ENCODE measurements at regions not wholly inside any gene's neighbourhood (a gene's known extent, or its start where the extent isn't known, plus 50 kb on each side); places are given as distances from the start of the nearest gene placed in this dataset.
"Not testable (repeated sequence)": the region's sequence is repeated elsewhere in the genome, so short reads cannot be mapped to it uniquely, and the experiment has no call there.

DNA sequence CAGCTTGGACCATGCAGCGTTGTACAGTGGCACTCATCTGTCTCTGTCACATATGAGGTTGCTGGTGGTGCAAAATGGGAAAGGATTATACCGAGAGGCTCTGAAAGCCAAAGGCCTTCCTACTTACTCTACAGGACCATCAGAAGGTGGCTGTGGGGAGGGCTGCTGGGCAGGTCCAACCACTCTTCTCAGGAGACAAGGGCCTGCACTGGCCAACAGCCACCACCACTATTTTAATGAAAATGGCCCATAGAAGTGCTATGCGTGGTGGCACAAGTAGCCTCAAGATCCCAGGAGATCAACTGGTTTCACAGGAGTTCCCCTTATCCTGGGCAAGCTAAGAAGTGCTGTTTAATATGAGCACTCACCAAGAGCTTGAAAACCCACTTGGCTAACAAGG is 52.3 kb downstream of the MRPL57 start:
- DNase-seq (ENCODE audit: low spot score), result no peak

DNA sequence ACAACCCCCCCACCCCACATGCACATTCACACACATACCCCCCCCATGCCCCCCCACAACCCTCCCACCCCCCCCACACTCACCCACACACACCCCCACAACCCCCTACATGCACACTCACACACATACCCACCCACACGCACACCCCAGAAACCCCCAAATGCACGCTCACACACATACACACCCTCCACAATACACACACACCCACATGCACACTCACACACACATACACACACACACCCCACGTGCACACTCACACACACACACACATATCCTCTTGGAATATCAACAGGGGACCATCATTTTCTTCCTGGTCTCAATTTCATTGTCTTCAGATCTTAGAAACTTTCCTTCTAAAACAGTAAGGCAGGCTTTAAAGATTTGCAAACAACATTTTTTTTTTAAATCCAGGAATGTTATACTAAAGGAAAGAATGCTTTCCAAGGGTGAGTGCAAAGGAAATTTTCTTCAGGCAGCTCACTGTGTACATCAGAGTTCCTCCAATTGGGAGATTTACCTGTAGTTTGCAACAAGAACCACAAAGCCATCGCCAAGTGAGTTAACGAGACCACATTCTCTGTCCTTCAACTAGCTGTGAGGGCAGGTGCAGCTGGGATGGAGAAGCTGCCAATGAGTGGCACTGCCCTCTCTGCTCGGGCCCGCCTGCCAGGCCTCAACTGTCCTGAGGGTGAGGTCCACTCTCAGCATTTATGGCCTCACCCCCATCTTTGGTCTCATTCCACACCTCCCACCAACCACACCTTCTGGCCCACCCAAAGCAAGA is 53.0 kb downstream of the MRPL57 start:
- no peak for DNase-seq (ENCODE audit: low spot score)

DNA sequence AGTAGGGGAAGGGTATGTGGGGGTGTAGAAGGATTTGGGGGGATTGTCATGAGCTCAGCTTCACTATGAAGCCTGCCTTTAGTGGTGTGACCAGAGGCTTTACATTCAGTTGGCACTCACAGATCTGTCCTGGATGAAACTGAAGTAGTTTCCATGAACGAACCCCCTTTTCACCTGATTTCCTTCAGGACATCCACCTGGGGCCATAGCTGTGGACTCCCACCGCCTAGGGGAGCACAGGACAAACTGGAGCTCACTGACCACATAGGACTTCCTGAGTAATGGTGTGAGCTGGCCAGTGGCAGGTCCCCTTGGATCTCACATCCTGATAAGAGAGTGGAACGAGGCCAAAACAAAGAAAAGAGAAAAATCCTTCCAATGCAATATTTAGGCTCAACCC is 54.1 kb downstream of the MRPL57 start:
- DNase-seq (ENCODE audit: low spot score), result no peak

DNA sequence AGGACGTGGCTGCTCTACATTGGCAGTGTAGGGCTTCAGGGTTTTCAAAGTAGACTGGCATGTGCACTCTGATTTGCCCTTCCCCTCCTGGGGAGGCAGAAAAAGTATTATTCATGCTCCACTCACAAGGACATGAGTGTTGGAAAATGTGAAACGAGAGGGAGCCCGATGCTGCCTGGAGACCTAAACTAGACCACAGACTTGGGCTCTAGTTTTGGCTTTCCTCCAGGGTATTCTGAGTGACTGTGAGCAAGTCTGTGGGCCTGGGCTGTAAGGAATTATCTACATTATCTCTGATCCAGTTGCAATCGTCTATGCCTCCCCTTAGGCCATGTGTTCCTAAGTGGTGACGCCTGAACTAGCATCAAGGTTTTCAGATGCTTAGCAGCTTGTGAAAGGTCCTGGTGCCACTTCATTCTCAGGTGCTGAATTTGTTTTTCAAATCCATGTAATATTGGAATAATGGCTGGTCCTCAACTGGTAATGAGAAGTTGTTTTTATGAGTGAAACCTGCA is 55.0 kb downstream of the MRPL57 start:
- no peak for DNase-seq (ENCODE audit: low spot score)

DNA sequence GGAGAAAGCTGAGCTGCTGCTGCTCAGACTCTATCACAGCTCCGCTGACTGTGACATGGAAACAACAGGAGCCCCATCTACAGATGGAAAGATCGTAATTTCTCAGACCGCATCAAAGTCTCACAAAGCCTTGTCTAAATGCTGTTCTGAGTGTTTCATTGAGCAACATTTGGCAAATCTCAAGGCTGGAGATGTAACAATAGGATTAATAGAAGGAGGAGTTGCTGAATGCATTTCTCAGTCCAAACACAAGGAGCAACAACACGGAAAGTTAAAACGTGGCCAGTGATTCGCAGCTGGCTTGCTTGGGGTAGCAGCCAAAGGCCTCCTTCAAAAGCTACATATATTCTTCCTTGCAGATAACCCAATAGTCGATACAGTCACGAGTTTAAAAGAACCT is 55.7 kb downstream of the MRPL57 start:
- no peak for DNase-seq (ENCODE audit: low spot score)

DNA sequence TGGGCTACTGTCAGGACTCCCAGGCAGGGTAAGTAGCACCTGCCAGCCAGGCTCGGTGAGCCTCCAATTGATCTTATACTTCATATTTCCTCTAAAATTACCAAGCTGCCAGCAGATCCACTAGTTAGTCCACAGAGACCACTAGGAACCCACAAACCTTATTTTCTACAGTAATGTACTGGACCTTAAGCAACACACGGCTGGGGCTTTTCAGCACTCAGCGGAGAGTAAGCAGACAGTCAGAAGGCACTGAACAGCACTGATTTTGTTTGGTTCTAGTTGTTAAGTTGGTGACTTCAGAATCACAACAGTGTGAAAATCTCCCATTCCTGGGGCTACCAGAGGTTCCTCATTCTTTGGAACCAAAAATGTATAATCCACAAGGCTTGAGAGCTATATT is 56.1 kb downstream of the MRPL57 start:
- DNase-seq (ENCODE audit: low spot score), result no peak

DNA sequence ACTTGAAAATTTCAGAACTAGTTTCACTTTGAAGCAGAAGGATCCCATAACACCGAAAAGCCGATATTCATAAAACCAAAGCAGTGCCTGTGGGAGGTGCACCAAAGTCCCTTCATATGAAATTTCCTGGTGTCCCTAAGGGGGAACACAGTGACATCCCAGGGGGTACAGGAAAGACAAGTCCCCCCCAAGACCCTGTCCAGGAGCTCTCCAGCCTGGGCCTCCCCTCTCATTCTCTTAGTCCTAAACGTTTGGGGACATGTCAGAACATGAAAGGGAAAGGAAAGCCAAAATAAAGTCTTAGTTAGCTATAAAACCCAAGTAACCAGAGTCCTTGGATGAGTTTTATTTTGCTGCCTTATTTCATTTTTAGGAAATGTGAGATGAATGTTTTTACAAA is 56.6 kb downstream of the MRPL57 start:
- DNase-seq (ENCODE audit: low spot score), result no peak

DNA sequence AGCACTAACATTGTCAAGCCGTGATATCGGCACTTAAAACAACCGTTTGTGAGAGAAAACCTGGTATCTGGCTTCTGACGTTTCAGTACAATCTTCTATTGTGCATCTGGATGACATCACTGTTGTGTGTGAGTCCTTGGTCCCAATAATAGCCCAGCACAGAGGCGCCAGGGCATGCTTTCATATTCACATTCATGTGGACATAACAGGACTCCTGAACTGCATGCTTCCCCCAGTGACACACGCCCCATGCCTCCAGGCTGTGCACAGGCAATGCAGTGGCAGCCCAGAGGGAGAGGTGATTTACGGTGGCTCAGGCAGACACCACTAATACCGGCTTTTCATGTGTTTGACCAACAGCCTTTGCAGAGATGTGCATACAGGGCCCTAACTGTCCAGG is 58.1 kb downstream of the MRPL57 start:
- DNase-seq (ENCODE audit: low spot score), result no peak

DNA sequence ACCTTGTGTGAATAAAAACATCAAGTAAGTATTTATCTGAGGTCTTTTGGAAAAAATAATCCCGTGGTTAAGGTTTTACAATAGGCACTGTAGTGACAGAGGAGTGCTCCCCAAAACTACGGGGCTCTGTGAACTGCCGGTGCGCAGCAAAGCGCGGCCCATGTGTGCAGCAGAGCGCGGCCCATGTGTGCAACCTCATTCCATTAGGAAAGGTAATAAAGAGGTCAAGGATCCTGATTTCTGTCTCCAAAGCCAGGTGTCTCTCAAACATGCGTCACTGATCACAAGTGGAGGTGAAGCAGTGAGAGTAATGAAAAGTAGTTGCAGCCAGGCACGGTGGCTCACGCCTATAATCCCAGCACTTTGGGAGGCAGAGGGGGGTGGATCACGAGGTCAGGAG is 58.7 kb downstream of the MRPL57 start:
- no peak for DNase-seq (ENCODE audit: low spot score)

DNA sequence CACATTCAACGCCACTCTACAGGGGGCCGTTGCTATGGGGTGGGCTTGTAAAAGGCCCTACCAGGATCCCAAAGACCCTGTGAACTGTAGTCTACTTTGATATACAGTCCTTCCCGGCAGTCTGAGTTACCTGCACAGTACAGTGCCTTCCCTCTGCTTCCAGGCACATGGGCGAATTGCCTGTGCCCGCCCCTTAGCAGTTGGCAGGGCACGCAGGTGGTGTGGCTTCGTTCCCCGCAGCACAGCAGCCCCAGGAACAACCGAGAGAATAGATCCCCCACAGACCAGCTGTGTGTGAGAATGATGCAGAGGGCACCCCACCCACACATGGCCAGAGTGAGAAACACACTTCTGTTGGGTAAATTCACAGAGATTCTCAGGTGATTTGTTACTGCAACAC is 60.6 kb downstream of the MRPL57 start:
- DNase-seq (ENCODE audit: low spot score), result no peak

DNA sequence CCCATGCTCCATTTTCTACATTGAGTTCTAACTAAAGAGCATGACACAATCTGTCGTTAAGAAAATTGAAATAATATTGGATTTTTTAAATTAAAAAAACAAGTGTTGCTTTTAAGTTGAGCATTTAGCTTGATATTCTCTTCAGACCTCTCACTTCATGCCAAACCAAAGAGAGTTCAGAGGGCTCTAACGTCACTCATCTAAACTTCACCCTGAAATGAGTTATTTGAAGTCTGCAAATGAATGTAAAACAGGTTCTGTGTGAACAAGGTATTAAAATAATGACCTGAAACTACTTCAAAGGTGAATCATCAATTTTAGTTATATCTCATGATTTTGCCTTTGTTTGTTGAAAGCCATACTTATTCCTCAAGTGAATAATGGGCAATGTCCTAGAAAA is 61.8 kb downstream of the MRPL57 start:
- no peak for DNase-seq (ENCODE audit: low spot score)

DNA sequence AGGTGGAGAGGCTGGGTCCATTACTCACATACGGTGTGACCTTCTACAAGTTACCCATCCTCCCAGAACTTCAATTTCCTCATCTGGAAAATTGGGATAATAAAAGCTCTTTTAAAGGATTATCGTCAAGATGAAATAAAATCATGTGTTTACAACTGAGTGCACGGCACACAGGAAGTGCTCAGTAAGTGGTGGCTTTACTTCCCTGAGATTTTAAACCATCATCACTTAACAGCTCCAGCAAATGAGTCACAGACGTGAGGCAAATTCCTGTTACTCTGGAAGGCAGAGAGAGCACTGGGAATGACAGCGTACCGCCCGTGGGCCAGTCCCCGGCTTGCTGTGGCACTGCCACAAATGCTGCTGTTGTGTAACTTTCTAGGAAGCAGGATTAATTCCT is 64.1 kb downstream of the MRPL57 start:
- no peak for DNase-seq (ENCODE audit: low spot score)

DNA sequence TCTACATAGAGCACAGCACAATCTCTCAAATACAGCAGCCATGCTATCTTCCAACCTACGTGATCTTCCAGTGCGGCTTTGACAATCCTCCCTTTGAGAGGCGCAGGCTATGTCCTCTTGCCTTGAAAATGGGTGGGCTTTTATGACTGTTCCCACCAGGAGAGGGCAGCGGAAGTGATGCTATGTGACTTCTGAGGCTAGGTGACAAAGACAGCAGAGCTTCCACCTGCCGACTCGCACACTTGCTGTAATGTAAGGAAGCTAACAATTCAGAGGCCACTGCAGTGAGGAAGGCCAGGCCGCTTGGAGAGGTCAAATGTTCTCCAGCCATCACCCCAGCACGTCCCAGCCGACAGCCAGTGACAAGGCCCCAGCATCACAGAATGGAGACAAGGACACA is 65.8 kb downstream of the MRPL57 start:
- DNase-seq (ENCODE audit: low spot score), result no peak

DNA sequence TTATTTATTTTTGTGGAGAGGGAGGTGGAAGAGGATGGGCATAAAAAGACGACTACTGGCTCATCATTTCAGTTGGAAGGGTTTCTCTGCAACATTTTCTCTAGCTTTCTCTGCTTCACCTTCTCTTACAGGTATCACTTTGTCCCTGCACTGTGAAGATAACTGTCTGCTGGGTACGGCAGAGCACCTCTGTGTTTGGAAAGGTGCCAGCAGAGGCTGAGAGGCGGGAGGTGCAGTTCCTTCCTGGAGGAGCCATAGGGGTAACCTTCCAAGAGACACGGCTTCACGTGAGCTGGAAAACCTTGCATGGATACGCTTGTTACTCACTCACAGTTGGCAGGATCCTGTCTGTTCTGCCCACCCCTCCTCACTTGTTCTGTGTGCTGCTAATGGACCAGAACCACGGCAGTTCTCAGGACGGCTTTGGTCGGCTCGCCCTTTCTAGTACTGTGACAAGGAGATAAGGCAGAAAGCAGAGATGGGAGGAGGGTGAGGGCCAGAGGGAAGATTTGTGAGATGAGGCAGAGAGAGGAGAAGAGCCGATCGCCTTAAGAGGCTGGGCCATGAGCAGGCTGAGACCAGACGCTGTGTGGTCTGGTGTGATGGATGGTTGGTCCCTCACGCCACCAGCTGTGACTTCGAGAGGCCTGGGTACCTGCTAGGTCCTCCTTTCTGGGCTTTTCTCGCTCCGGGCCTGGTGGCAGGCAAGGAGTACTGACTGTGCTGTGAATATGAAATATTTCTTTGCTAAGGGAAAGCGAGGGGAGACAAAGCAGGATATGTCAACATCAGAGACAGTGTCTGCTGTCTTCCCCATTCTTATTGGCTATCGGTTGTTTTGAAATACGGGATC is 66.8 kb downstream of the MRPL57 start:
- DNase-seq (ENCODE audit: low spot score), result no peak

DNA sequence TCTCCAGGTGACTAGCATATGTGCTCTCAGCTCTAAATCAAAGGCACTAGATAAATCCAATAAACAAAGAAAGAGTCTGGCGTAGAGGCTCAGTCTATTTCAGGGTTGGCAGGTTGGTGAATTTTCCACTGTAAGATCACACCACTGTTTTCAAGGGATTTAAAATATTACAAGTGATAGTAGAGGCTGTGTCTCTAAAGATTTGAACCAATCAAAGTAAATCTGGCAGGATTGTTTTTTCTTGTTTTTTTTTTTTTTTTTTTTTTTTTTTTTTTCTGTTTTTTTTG is 67.4 kb downstream of the MRPL57 start:
- DNase-seq (ENCODE audit: low spot score), result not testable (repeated sequence)

DNA sequence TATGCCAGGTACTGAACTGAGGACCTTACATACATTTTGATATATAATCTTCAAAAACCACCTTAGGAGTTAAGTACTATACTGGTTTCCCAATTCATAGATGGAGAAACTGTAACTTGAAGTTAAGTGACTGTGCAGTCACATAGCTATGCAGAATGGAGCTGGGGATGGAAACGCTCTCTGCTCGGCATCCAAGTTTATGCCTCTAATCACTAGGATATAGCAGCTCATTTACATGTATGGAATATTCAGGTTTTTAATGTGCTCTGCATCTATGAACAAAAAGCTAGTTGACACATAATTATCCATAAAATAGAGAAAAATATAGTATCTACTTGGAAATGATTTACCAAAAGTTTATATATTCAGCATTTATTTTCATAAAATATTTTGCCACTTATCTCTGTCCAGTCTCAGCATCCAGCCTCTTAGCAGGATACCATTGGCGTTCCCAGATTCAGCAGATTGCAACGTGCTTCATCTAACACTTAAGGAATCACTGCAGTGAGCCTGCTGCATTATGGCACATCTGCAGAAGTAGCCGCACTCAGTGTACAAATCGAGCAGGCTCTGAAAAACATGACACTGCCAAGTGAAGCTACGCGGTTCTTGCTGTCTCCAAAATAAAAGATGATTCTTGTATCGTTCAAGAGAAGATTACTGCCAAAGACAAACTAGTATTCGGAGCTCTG is 70.4 kb downstream of the MRPL57 start:
- no peak for DNase-seq (ENCODE audit: low spot score)

DNA sequence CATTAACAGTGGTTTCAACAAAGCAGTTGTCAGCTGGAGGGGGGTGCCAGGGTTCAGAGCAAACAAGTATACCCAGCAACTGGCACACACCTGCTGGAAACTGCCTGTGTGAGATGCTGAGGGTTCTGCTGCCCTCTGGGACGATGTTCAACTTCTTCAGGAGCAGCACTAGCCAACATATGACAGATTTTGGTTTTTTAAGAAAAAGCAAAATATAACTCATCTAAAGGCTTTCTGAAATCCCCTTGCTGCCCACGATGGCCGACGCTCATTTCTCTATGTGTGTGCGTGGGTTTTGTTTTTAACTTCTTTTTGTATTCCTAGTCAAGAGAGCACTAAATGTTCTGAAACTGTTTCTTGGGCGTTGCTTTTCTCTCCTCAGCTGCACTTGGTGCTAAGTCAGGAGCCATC is 79.9 kb downstream of the MRPL57 start:
- no peak for DNase-seq (ENCODE audit: low spot score)

DNA sequence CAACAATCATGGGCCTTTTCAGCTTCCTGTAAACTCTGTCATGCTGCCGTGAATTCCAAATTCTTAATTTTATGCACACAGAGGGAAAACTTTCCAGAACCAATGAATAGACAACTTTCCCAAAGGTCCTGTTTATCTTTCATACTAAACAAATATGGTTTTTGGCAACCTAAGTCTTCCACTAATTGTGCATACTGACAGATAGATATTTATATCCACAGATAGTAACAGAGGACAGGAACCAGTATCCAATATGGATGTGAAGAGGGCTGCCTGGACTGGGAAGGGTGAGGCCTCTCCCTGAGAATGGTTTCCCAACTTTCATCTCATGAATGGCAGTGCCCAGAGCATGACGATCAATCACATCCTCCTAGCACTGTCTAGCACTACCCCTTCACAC is 80.4 kb downstream of the MRPL57 start:
- DNase-seq (ENCODE audit: low spot score), result no peak

DNA sequence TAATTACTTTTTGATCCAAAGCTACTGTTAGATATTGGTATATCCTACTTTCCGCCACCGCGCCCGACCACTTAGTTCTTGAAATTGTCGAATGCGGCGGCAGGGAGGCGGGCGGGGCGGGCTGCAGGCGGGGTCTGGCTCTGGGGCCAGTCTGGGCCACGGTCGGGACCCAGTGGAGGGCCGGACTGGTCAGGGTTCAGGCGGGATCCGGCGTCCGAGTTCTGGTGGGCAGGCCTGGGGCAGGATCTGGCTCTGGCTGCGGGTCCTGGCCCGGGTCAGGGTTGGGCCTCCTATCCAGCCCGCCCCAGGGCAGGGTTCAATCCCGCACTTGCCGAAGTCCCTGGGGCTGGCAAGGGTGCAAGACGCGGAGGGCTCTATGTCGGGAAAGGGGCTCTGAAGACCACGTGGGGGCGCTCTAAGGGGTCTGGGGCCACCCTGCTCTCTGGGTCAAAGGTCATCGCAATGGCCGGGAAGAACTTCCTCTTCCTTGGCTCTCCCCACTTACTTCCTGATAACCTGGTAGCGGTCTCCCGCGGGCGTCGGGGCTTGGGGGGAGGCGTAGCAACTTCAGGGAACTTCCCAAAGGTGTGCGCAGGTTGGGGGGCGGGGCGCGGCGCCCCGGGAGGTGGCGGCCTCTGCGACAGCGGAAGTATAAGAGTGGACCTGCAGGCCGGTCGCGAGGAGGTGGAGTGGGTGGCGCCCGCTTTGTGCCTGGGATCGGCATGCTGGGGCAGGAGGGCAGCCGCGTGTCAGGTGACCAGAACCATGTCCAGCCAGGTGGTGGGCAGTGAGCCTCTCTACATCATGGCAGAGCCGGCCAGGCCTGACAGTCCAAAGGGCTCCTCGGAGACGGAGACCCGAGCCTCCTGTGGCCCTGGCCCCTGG is 83.4 kb downstream of the MRPL57 start:
- DNase-seq (ENCODE audit: low spot score), result no peak

DNA sequence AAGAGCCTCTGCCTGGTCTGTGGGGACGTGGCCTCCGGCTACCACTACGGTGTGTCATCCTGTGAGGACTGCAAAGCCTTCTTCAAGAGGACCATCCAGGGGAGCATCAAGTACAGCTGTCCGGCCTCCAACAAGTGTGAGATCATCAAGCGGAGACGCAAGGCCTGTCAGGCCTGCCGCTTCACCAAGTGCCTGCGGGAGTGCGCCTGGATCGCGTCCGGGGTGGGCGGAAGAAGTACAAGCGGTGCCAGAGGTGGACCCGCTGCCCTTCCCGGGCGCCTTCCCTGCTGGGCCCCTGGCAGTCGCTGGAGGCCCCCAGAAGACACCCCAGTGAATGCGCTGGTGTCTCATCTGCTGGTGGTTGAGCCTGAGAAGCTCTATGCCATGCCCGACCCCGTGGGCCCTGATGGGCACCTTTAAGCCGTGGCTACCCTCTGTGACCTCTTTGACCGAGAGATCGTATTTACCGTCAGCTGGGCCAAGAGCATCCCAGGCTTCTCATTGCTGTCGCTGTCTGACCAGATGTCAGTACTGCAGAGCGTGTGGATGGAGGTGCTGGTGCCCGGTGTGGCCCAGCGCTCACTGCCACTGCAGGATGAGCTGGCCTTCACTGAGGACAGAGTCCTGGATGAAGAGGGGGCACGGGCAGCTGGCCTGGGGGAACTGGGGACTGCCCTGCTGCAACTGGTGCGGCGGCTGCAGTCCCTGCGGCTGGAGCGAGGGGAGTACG is 84.3 kb downstream of the MRPL57 start:
- not testable (repeated sequence) for DNase-seq (ENCODE audit: low spot score)
